Keratinocyte (primary cell): ENCODE measurements at regions not wholly inside any gene's neighbourhood (a gene's known extent, or its start where the extent isn't known, plus 50 kb on each side); places are given as distances from the start of the nearest gene placed in this dataset.

Source experiments
- DNase-seq: peaks from one replicate; pipeline ENCODE4 v3.0.0-alpha.2; 2011; ENCODE audit warnings: low read depth, missing footprints, low spot score
- FAIRE-seq: peaks from 2 replicates; lab custom pipeline; 2011; peaks lifted over from hg19 to GRCh38; lab: Jason Lieb, UNC
- H2AFZ ChIP-seq: 2 replicates; pipeline ENCODE4 v1.6.0; 2012; ENCODE audit warnings: low read length, control low read depth, inconsistent platforms; ENCODE audit not compliant: control insufficient read depth
- H3K27ac ChIP-seq: 2 replicates; pipeline ENCODE4 v1.5.1; 2011; ENCODE audit warnings: low read length; ENCODE audit not compliant: control insufficient read depth, insufficient read depth
- H3K27me3 ChIP-seq: 3 replicates; pipeline ENCODE4 v1.6.0; 2011; ENCODE audit warnings: low read length; ENCODE audit not compliant: control insufficient read depth, insufficient read depth; ENCODE audit errors: extremely low read depth
- H3K36me3 ChIP-seq, 2 experiments: 2 replicates in 1 of 2; 3 replicates in 1 of 2; pipeline ENCODE4 v1.5.1; 2011; ENCODE audit warnings: low read length in 2 of 2, mild to moderate bottlenecking in 1 of 2; ENCODE audit not compliant: control insufficient read depth in 2 of 2, insufficient read depth in 2 of 2; ENCODE audit errors: extremely low read depth in 1 of 2
- H3K4me1 ChIP-seq: 3 replicates; pipeline ENCODE4 v1.5.1; 2011; ENCODE audit warnings: low read length; ENCODE audit not compliant: control insufficient read depth, insufficient read depth; ENCODE audit errors: extremely low read depth
- H3K4me2 ChIP-seq: 3 replicates; pipeline ENCODE4 v1.6.0; 2011; ENCODE audit warnings: low read depth, low read length; ENCODE audit not compliant: control insufficient read depth, insufficient read depth; ENCODE audit errors: extremely low read depth
- H3K4me3 ChIP-seq, 3 experiments: fragments of 200-600 bp in 1 of 3; sonication (generic) in 1 of 3; 2 replicates in 2 of 3; 3 replicates in 1 of 3; pipeline ENCODE4 v1.5.1; 2011 to 2016; ENCODE audit warnings: low read length in 3 of 3, mild to moderate bottlenecking in 3 of 3, control low read depth in 2 of 3, inconsistent platforms in 1 of 3, low read depth in 1 of 3, mixed read lengths in 1 of 3, mixed run types in 1 of 3, moderate library complexity in 1 of 3; ENCODE audit not compliant: control insufficient read depth in 2 of 3, insufficient read depth in 2 of 3; ENCODE audit errors: extremely low read depth in 1 of 3
- H3K79me2 ChIP-seq: 2 replicates; pipeline ENCODE4 v1.6.0; 2012; ENCODE audit warnings: low read length; ENCODE audit not compliant: control insufficient read depth, insufficient read depth
- H3K9ac ChIP-seq: 3 replicates; pipeline ENCODE4 v1.6.0; 2011; ENCODE audit warnings: low read length; ENCODE audit not compliant: control insufficient read depth, insufficient read depth; ENCODE audit errors: extremely low read depth
- H3K9me1 ChIP-seq: 3 replicates; pipeline ENCODE4 v1.6.0; 2011; ENCODE audit warnings: low read length; ENCODE audit not compliant: control insufficient read depth, insufficient read depth; ENCODE audit errors: extremely low read depth
- H3K9me3 ChIP-seq: 2 replicates; pipeline ENCODE4 v1.5.1; 2012; ENCODE audit warnings: low read depth, low read length; ENCODE audit not compliant: control insufficient read depth
- H4K20me1 ChIP-seq: 3 replicates; pipeline ENCODE4 v1.6.0; 2011; ENCODE audit warnings: low read length; ENCODE audit not compliant: control insufficient read depth, insufficient read depth; ENCODE audit errors: extremely low read depth
- EZH2 ChIP-seq: IDR thresholded peaks from one replicate; pipeline ENCODE4 v1.6.1; 2012; ENCODE audit warnings: inconsistent platforms, mild to moderate bottlenecking, low read length, moderate library complexity
- dilution Hi-C: fragments of 300-500 bp; cut with MboI; formaldehyde crosslinking; loops from one replicate; pipeline ENCODE4 v1.7.0; 2020; ENCODE audit warnings: low sequenced_read_pairs; ENCODE audit not compliant: extremely low pct_ligation_motif_present
- TF ChIP-seq, protein P1 (sequence below), 3 experiments: IDR thresholded peaks in 1 of 3; conservative IDR thresholded peaks in 1 of 3; optimal IDR thresholded peaks in 1 of 3; 2 replicates in 2 of 3; 3 replicates in 1 of 3; pipeline versions ENCODE3 to v1.5.1; 2011; ENCODE audit warnings: low read length in 3 of 3, mild to moderate bottlenecking in 3 of 3, moderate library complexity in 2 of 3, control low read depth in 1 of 3, inconsistent platforms in 1 of 3; ENCODE audit not compliant: insufficient read depth in 2 of 3; ENCODE audit errors: extremely low read depth in 1 of 3

DNA sequence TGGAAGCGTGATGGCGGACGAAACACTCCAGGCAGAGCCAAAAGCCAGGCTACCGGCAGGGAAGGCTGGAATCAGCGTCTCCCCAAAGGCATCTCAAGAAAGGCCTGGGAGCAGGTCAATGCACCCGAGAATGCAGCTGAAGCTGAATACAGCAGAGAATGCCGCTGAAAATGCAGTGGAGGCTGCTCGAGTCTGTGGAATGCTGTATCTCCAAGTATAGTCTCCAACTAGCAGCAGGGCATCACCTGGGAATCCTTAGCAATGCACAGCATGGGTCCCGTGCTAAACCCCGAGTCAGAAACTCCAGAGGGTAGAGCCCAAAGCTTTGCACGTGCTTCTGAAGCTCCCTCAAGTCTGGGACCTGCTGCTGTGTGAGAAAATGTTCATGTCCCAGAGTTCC, 191.1 kb upstream of the ALKAL2 start:
- H3K9me3 ChIP-seq = no peaks in the 10 kb centered on the region
- DNase-seq (no peak), FAIRE-seq (no peak)
- no peaks in the 10 kb centered on the region for H3K4me1 ChIP-seq
- H3K79me2 ChIP-seq = no peaks in the 10 kb centered on the region
- no peak overlapping the region for H3K9ac ChIP-seq
- H3K4me3 ChIP-seq = no peak overlapping the region
- H3K9me1 ChIP-seq = no peaks in the 10 kb centered on the region
- no peaks in the 10 kb centered on the region for H3K27me3 ChIP-seq
- H2AFZ ChIP-seq = no peak overlapping the region
- no peak overlapping the region for H3K4me2 ChIP-seq
- TF ChIP-seq, protein P1, sequence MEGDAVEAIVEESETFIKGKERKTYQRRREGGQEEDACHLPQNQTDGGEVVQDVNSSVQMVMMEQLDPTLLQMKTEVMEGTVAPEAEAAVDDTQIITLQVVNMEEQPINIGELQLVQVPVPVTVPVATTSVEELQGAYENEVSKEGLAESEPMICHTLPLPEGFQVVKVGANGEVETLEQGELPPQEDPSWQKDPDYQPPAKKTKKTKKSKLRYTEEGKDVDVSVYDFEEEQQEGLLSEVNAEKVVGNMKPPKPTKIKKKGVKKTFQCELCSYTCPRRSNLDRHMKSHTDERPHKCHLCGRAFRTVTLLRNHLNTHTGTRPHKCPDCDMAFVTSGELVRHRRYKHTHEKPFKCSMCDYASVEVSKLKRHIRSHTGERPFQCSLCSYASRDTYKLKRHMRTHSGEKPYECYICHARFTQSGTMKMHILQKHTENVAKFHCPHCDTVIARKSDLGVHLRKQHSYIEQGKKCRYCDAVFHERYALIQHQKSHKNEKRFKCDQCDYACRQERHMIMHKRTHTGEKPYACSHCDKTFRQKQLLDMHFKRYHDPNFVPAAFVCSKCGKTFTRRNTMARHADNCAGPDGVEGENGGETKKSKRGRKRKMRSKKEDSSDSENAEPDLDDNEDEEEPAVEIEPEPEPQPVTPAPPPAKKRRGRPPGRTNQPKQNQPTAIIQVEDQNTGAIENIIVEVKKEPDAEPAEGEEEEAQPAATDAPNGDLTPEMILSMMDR (optimal IDR thresholded peaks at IDR 0.05 in 1 of 3, IDR thresholded peaks at IDR 0.05 in 1 of 3, conservative IDR thresholded peaks at IDR 0.05 in 1 of 3; ENCODE audit: extremely low read depth in 1 of 3, insufficient read depth in 2 of 3, low read length in 3 of 3) = no peak
- no peak for TF ChIP-seq EZH2
- dilution Hi-C loops = no loop called here
- no peaks in the 10 kb centered on the region for H4K20me1 ChIP-seq
- H3K36me3 ChIP-seq = no peaks in the 10 kb centered on the region
- H3K27ac ChIP-seq = no peak overlapping the region

DNA sequence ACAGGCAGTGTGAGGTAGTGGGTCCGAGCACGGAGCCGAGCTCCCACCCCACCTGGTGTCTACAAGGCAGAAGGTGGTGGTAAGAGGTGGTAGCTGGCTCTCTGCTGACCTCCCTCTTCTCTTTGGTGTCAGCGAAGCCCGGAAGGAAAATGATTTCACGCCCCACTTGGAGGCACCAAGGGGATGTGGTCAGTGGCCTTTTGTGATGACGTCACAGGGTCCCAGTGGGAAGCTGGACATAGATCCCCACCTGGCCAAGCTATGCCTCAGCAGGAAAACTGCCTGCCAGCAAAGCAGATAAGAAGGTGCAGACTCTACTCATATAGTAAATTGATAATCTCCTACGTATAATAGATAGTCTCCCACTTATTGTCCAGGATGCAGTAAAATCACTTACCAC, 183.7 kb upstream of the ALKAL2 start:
- no peak overlapping the region for H3K4me2 ChIP-seq
- no peaks in the 10 kb centered on the region for H3K79me2 ChIP-seq
- dilution Hi-C loops = no loop called here
- no peak overlapping the region for H3K27ac ChIP-seq
- H3K36me3 ChIP-seq = no peaks in the 10 kb centered on the region
- no peak overlapping the region for H2AFZ ChIP-seq
- FAIRE-seq (no peak), DNase-seq (no peak)
- no peak overlapping the region for H3K4me3 ChIP-seq
- peaks cover 17% of the 10 kb centered on the region for H3K27me3 ChIP-seq
- no peak overlapping the region for H3K9ac ChIP-seq
- TF ChIP-seq, protein P1 (optimal IDR thresholded peaks at IDR 0.05 in 1 of 3, IDR thresholded peaks at IDR 0.05 in 1 of 3, conservative IDR thresholded peaks at IDR 0.05 in 1 of 3; ENCODE audit: extremely low read depth in 1 of 3, insufficient read depth in 2 of 3, low read length in 3 of 3) = no peak
- no peak for TF ChIP-seq EZH2
- H4K20me1 ChIP-seq = no peaks in the 10 kb centered on the region
- H3K4me1 ChIP-seq = no peaks in the 10 kb centered on the region
- H3K9me3 ChIP-seq = no peaks in the 10 kb centered on the region
- H3K9me1 ChIP-seq = no peaks in the 10 kb centered on the region
